CD4-positive, alpha-beta T cell (primary cell): ENCODE measurements at regions not wholly inside any gene's neighbourhood (a gene's known extent, or its start where the extent isn't known, plus 50 kb on each side); places are given as distances from the start of the nearest gene placed in this dataset.

Source experiments
- ATAC-seq: fragments of 200-7000 bp; cut with Tn5 transposase; one replicate; pipeline ENCODE4 v1.10.0; 2022; ENCODE audit warnings: mild to moderate bottlenecking; ENCODE audit not compliant: poor library complexity
- CTCF ChIA-PET: fragments of 350-600 bp; sonication (Branson Sonifier 250); formaldehyde crosslinking; loops from one replicate; lab custom pipeline; 2021; ENCODE audit warnings: antibody characterized with exemption, inconsistent platforms; lab: Charles Lee
- POLR2A ChIA-PET: fragments of 350-600 bp; sonication (Branson Sonifier 250); formaldehyde crosslinking; loops from one replicate; lab custom pipeline; 2021; ENCODE audit warnings: antibody characterized with exemption, inconsistent platforms; lab: Charles Lee
- DNase-seq, 14 experiments: peaks; one replicate each; pipeline ENCODE4 v3.0.0-alpha.2; 2013 to 2020; ENCODE audit warnings: mixed read lengths in 2 of 14
- H3K27ac ChIP-seq, 2 donors: one replicate each; pipeline versions ENCODE4 v1.5.1 to v1.7.0; 2013; ENCODE audit warnings: low read length in 2 of 2, low read depth in 1 of 2, mild to moderate bottlenecking in 1 of 2
- H3K27me3 ChIP-seq, 2 experiments: 1 replicate in 1 of 2; 2 replicates in 1 of 2; pipeline versions ENCODE4 v1.6.1 to v1.7.0; 2013; ENCODE audit warnings: low read length in 2 of 2, control low read depth in 1 of 2, mild to moderate bottlenecking in 1 of 2, moderate library complexity in 1 of 2; ENCODE audit not compliant: insufficient read depth in 2 of 2, control insufficient read depth in 1 of 2
- H3K36me3 ChIP-seq: one replicate; pipeline ENCODE4 v1.6.1; 2013; ENCODE audit warnings: low read length, control low read depth; ENCODE audit not compliant: insufficient read depth
- H3K4me1 ChIP-seq: one replicate; pipeline ENCODE4 v1.6.1; 2013; ENCODE audit warnings: low read length, control low read depth; ENCODE audit not compliant: insufficient read depth
- H3K4me3 ChIP-seq: one replicate; pipeline ENCODE4 v1.5.1; 2013; ENCODE audit warnings: mild to moderate bottlenecking, low read length, moderate library complexity
- H3K9me3 ChIP-seq, 2 experiments: 1 replicate in 1 of 2; 2 replicates in 1 of 2; pipeline versions ENCODE4 v1.6.1 to v1.7.0; 2013; ENCODE audit warnings: low read length in 2 of 2, mild to moderate bottlenecking in 2 of 2, control low read depth in 1 of 2, moderate library complexity in 1 of 2; ENCODE audit not compliant: control insufficient read depth in 1 of 2, insufficient read depth in 1 of 2
- H3K27ac Mint-ChIP-seq: one replicate; pipeline ENCODE4 v1.8.0; 2020; ENCODE audit warnings: mixed read lengths
- H3K27me3 Mint-ChIP-seq: one replicate; pipeline ENCODE4 v1.8.0; 2021; ENCODE audit warnings: mixed read lengths
- H3K36me3 Mint-ChIP-seq: one replicate; pipeline ENCODE4 v1.8.0; 2021; ENCODE audit warnings: low read depth, mixed read lengths
- H3K4me1 Mint-ChIP-seq: one replicate; pipeline ENCODE4 v1.8.0; 2021; ENCODE audit warnings: low read depth, mixed read lengths
- H3K4me3 Mint-ChIP-seq: one replicate; pipeline ENCODE4 v1.8.0; 2020; ENCODE audit warnings: mild to moderate bottlenecking, mixed read lengths
- H3K9me3 Mint-ChIP-seq: one replicate; pipeline ENCODE4 v1.8.0; 2020; ENCODE audit warnings: mixed read lengths
- CTCF ChIP-seq: fragments of 200-600 bp; IDR thresholded peaks from one replicate; pipeline ENCODE4 v1.8.0; 2022; ENCODE audit warnings: antibody characterized with exemption, mild to moderate bottlenecking
- intact Hi-C, 2 experiments: fragments of 100-400 bp; cut with DNase I in 1 of 2; cut with micrococcal nuclease in 1 of 2; formaldehyde crosslinking; loops; one replicate each; pipeline versions ENCODE4 v1.15.1 to v1.9.0; 2023 to 2025; cut with DNase I, micrococcal nuclease

DNA sequence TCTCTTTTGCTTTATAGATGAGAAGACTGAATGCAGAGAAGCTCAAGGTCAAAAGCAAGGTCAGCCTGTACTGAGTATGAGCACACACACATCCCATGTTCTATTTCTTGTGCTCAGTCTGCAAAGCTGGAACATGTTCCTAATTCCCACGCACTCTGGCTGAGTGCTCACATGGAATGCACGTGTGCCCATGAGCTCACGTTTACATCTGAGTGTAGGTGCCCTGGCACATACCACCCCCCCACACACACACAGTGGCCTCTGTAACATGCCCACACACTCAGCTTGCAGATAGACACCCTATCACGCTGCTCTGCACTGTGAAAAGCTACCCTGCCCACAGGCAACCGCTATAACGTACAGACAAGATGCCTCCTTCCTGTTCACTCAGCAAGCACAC is 700.1 kb downstream of the MED13L start:
- Histone ChIP-seq H3K36me3 (no peaks in the 10 kb centered on the region), H3K4me1 (no peaks in the 10 kb centered on the region), H3K9me3 (no peaks in the 10 kb centered on the region), H3K27ac (no peak overlapping the region), H3K4me3 (no peak overlapping the region), H3K27me3 (no peaks in the 10 kb centered on the region)
- Mint-ChIP-seq H3K27ac (no peak overlapping the region), H3K27me3 (peaks cover 4% of the 10 kb centered on the region), H3K4me3 (no peak overlapping the region), H3K36me3 (no peaks in the 10 kb centered on the region), H3K4me1 (no peaks in the 10 kb centered on the region), H3K9me3 (peaks cover 3% of the 10 kb centered on the region)
- DNase-seq = no peak
- no peak for TF ChIP-seq CTCF
- ChIA-PET POLR2A (no interaction called here), CTCF (no interaction called here)
- intact Hi-C loops = no loop called here
- no peak for ATAC-seq

- Histone ChIP-seq H3K27me3 (no peaks in the 10 kb centered on the region), H3K4me3 (no peak overlapping the region), H3K36me3 (no peaks in the 10 kb centered on the region), H3K9me3 (peaks cover 0 to 8% of the 10 kb centered on the region in 2 experiments), H3K27ac (no peak overlapping the region), H3K4me1 (no peaks in the 10 kb centered on the region)
- Mint-ChIP-seq H3K9me3 (no peaks in the 10 kb centered on the region), H3K4me1 (no peaks in the 10 kb centered on the region), H3K27ac (no peak overlapping the region), H3K36me3 (no peaks in the 10 kb centered on the region), H3K4me3 (no peak overlapping the region), H3K27me3 (peaks cover 1% of the 10 kb centered on the region)
- ChIA-PET POLR2A (no interaction called here), CTCF (no interaction called here)
- DNase-seq = no peak
- intact Hi-C loops = no loop called here
- no peak for TF ChIP-seq CTCF
- no peak for ATAC-seq
Measured at GRCh38 chr12:115574826-115575225, 702.7 kb downstream of the MED13L start.

DNA sequence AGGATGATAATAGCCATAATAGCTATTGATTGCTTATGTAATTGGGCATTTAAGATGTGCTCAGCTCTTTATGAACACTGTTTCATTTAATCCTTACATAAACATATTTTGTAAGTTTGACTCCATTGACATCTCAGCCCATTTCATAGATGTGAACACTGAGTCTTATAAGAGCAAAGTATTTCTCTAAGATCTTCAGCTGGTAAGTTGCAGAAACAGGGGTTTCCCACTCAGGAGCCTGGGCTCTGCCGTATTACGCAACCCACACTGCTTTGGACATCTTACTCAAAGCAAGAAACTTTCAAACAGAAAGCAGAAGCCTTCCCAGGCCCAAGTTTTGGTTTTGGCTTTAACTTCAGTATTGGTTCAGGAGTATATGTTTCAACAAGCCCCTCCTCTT is 705.1 kb downstream of the MED13L start:
- ATAC-seq = no peak
- DNase-seq = no peak
- no peaks in the 10 kb centered on the region for H3K36me3 ChIP-seq
- H3K27ac ChIP-seq = no peak overlapping the region
- no peaks in the 10 kb centered on the region for H3K9me3 Mint-ChIP-seq
- H3K4me3 Mint-ChIP-seq = no peak overlapping the region
- no peaks in the 10 kb centered on the region for H3K4me1 Mint-ChIP-seq
- H3K9me3 ChIP-seq = peaks cover 0 to 8% of the 10 kb centered on the region in 2 experiments
- H3K4me1 ChIP-seq = no peaks in the 10 kb centered on the region
- H3K27me3 Mint-ChIP-seq = no peaks in the 10 kb centered on the region
- intact Hi-C loops = no loop called here
- no peak overlapping the region for H3K4me3 ChIP-seq
- TF ChIP-seq CTCF = no peak
- ChIA-PET CTCF (no interaction called here), POLR2A (no interaction called here)
- H3K36me3 Mint-ChIP-seq = no peaks in the 10 kb centered on the region
- H3K27ac Mint-ChIP-seq = no peak overlapping the region
- no peaks in the 10 kb centered on the region for H3K27me3 ChIP-seq
